Spinal cord (tissue), 9 donors: ENCODE measurements at regions not wholly inside any gene's neighbourhood (a gene's known extent, or its start where the extent isn't known, plus 50 kb on each side); places are given as distances from the start of the nearest gene placed in this dataset.
"Not testable (repeated sequence)": the region's sequence is repeated elsewhere in the genome, so short reads cannot be mapped to it uniquely, and the experiment has no call there.

Experiments
- DNase-seq, 6 donors: peaks; one replicate each; pipeline versions ENCODE4 v3.0.0 to v3.0.0-alpha.2; 2013 to 2015; ENCODE audit warnings: low spot score in 6 of 6, low read depth in 4 of 6
- H3K27ac ChIP-seq: one replicate; pipeline ENCODE4 v1.5.1; 2013; ENCODE audit warnings: low read depth, low read length, control low read depth
- H3K27me3 ChIP-seq: one replicate; pipeline ENCODE4 v1.6.1; 2013; ENCODE audit warnings: low read length; ENCODE audit not compliant: control insufficient read depth, insufficient read depth
- H3K36me3 ChIP-seq: one replicate; pipeline ENCODE4 v1.6.1; 2013; ENCODE audit warnings: low read length; ENCODE audit not compliant: control insufficient read depth, insufficient read depth
- H3K4me1 ChIP-seq: one replicate; pipeline ENCODE4 v1.6.1; 2013; ENCODE audit warnings: low read length; ENCODE audit not compliant: control insufficient read depth, insufficient read depth
- H3K4me3 ChIP-seq: one replicate; pipeline ENCODE4 v1.5.1; 2013; ENCODE audit warnings: low read depth, low read length, control low read depth
- H3K9me3 ChIP-seq: one replicate; pipeline ENCODE4 v1.6.1; 2013; ENCODE audit warnings: low read length; ENCODE audit not compliant: control insufficient read depth, insufficient read depth
- WGBS: methylation state at CpG from one replicate; pipeline ENCODE4 v1.1.5; 2013; ENCODE audit warnings: missing lambda C conversion rate; ENCODE audit not compliant: insufficient coverage; 5-methylcytosine and 5-hydroxymethylcytosine counted together
- donor health status: healthy.

DNA sequence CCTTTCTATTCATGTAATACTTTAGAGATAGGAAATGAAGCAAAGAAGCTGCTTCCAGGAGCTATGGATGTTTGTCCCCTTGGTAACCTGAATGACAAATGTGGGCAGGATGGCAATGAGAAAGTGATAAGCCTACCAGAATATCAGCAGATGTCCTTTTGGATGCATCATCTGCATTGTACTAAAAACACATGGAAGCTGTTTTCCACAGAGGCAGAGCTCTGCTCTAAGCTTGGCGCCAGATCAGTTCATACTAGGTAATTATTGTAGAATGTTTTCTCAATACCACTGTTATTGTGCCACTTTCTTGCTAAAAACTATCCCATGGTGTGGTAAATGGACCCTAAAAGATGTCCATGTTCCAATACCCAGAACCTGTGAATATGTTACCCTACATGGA, 100.2 kb downstream of the DTWD1 start:
- no CpG with 5 or more reads among the region's 1 CpG for WGBS

DNA sequence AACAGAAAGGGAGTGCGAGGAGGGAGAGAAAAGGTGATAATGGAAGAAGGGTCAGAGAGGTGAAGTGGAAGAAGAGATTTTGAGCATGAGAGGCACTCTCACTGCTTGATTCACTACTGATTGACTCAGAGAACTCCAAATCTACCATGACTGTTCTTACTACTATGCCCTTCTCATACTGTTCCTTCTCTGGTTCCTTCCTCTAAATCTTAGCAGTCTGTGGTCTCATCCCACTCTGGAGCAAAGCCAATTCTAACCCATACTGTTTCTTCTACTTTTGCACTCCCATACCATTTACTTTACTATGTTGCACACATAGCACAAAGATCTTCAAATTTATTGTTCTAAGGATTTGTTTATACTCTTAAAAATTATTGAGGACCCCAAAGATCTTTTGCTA, 100.8 kb downstream of the DTWD1 start:
- no peaks in the 10 kb centered on the region for H3K4me1 ChIP-seq
- no peak overlapping the region for H3K27ac ChIP-seq
- H3K4me3 ChIP-seq = no peak overlapping the region
- WGBS = no CpG with 5 or more reads among the region's 1 CpG
- H3K9me3 ChIP-seq = no peaks in the 10 kb centered on the region
- H3K36me3 ChIP-seq = no peaks in the 10 kb centered on the region
- no peak for DNase-seq
- no peaks in the 10 kb centered on the region for H3K27me3 ChIP-seq

More for the DNA sequence above, 100.2 kb downstream of the DTWD1 start:
- no peaks in the 10 kb centered on the region for H3K36me3 ChIP-seq
- H3K4me1 ChIP-seq = no peaks in the 10 kb centered on the region
- no peaks in the 10 kb centered on the region for H3K9me3 ChIP-seq
- H3K27ac ChIP-seq = no peak overlapping the region
- no peaks in the 10 kb centered on the region for H3K27me3 ChIP-seq
- H3K4me3 ChIP-seq = no peak overlapping the region
- DNase-seq = no peak

DNA sequence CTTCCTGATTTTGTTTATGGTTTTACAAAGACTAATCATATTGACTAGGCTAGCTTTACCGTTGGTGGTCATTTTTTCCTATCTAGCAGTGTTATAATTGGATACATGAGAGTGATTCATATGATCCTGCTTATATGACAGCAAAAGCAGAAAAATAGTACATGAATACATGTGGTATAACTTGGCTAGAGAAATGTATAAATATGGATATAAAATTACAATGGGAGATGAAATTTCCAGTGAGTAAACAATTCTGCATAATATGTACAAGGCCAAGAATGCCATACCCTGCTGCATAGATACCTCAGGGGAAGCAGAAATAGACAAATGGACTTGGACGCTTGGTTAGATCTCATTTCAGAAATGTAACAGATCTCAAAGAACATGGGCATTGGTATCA, 103.1 kb downstream of the DTWD1 start:
- no CpG with 5 or more reads among the region's 2 CpGs for WGBS
- Histone ChIP-seq H3K36me3 (no peaks in the 10 kb centered on the region), H3K4me1 (no peaks in the 10 kb centered on the region), H3K27ac (no peak overlapping the region), H3K4me3 (no peak overlapping the region), H3K9me3 (peaks cover 2% of the 10 kb centered on the region), H3K27me3 (no peaks in the 10 kb centered on the region)
- no peak for DNase-seq

DNA sequence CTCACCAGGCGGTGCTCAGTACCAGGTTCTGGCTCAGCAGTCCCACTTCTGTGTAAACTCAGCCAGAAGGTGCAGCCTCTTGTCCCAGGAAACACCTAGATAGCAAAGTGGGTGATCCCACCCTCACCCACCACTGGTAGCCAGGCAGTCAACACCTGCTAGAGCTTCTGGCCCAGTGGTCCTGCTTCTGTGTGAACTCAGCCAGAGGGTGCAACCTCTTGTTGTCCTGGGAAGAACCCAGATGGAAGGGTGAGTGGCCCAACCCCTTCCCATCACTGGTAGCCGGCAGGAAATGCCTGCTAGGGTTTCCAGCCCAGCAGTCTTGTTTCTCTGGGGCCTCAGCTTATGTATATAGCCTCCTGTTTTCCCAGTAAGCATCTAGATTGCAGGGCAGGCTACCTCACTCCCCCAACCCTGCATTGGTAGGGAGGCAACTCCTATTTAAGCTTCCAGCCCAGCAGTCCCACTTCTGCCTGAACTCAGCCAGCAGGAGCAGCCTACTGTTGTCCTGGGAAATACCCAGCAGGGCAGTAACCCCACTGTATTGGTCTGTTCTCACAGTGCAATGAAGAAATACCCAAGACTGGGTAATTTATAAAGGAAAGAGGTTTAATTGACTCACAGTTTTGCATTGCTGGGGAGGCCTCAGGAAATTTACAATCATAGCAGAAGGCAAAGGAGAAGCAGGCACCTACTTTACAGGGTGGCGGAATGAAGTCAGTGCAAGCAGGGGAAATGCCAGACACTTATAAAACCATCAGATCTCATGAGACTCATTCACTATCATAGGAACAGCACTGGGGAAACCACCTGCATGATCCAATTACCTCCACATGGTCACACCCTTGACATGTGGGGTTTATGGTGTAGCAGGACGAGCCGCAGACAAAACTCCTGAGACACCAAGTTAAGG, 110.6 kb downstream of the DTWD1 start:
- Histone ChIP-seq H3K27me3 (no peaks in the 10 kb centered on the region), H3K9me3 (peaks cover 2% of the 10 kb centered on the region), H3K4me1 (no peaks in the 10 kb centered on the region), H3K4me3 (no peak overlapping the region), H3K27ac (no peak overlapping the region), H3K36me3 (no peaks in the 10 kb centered on the region)
- WGBS = 93% methylated on average over 4 of the region's 5 CpGs
- no peak for DNase-seq

DNA sequence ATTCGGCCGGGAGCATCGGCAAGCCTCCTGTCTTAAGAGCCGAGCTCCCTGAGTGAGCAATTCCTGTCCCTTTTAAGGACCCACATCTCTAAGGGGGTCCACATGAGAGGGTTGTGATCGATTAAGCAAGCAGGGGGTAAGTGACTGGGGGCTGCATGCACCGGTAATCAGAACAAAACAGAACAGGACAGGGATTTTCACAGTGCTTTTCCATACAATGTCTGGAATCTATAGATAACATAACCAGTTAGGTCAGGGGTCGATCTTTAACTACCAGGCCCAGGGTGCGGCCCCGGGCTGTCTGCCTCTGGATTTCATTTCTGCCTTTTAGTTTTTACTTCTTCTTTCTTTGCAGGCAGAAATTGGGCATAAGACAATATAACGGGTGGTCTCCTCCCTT, 111.3 kb downstream of the DTWD1 start:
- not testable (repeated sequence) for DNase-seq
- 92% methylated on average over 2 of the region's 10 CpGs for WGBS

DNA sequence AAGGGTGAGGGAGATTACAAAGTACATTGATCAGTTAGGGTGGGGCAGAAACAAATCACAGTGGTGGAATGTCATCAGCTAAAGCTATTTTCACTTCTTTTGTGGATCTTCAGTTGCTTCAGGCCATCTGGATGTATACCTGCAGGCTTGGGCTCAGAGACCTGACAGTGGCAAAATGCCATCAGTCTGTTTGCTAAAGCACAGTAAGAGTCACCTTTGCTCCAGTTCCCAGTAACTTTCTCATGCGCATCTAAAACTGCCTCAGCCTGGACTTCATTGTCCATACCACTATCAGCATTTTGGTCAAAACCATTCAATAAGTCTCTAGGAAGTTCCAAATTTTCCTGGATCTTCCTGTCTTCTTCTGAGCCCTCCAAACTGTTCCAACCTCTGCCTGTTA, 113.2 kb downstream of the DTWD1 start:
- H3K27ac ChIP-seq, H3K4me1 ChIP-seq, H3K9me3 ChIP-seq, H3K4me3 ChIP-seq, DNase-seq, H3K36me3 ChIP-seq, H3K27me3 ChIP-seq: not testable (repeated sequence)
- WGBS = 94% methylated on average over 1 of the region's 1 CpG

More for the DNA sequence above, 111.3 kb downstream of the DTWD1 start:
- not testable (repeated sequence) for H3K4me1 ChIP-seq, H3K9me3 ChIP-seq, H3K27me3 ChIP-seq, H3K4me3 ChIP-seq, H3K36me3 ChIP-seq, H3K27ac ChIP-seq

DNA sequence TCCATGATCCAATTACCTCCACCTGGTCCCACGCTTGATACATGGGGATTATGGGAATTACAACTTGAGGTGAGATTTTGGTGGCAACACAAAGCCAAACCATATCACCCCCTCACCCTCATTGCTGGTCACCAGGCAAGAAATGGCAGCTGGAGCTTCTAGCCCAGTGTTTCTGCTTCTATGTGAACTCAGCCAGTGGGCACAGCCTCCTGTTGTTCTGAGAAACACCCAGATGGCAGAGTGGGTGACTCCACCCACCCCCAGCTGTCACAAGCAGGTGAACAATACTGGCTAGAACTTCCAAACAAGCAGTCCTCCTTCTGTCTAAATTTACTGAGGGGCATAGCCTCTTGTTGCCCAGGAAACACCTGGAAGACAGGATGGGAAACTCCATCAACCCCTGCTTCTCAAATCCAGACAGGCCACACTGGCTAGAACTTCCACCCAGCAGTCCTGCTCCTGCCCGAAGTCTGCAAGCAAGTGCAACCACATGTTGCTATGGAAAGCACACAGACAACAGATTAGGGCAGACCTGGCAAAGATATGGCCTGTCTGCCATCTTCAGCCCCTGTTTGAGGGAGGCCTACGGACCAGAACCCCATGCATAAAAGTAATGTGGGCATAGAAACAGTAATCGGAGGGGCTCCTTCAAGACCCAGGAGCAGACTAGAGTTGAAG, 114.1 kb downstream of the DTWD1 start:
- no peak overlapping the region for H3K4me3 ChIP-seq
- DNase-seq = no peak
- H3K9me3 ChIP-seq = no peaks in the 10 kb centered on the region
- no peaks in the 10 kb centered on the region for H3K4me1 ChIP-seq
- H3K27me3 ChIP-seq = no peaks in the 10 kb centered on the region
- H3K27ac ChIP-seq = no peak overlapping the region
- 80% methylated on average over 1 of the region's 4 CpGs for WGBS
- no peaks in the 10 kb centered on the region for H3K36me3 ChIP-seq

DNA sequence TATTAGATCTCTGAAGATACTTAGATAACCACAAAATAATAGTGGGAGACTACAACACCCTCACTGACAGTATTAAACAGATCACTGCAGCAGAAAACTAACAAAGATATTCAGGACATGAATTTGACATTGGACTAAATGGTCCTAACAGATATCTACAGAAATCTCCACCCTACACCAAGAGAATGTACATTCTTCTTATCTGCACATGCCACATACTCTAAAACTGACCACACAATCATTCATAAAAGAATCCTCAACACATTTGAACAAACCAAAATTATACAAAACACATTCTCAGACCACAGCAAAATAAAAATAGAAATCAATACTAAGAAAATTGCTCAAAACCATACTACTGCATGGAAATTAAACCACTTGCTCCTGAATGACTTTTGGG, 116.3 kb downstream of the DTWD1 start:
- no peaks in the 10 kb centered on the region for H3K27me3 ChIP-seq
- DNase-seq = no peak
- no peaks in the 10 kb centered on the region for H3K4me1 ChIP-seq
- no peak overlapping the region for H3K27ac ChIP-seq
- no peaks in the 10 kb centered on the region for H3K36me3 ChIP-seq
- no peak overlapping the region for H3K4me3 ChIP-seq
- H3K9me3 ChIP-seq = no peaks in the 10 kb centered on the region

DNA sequence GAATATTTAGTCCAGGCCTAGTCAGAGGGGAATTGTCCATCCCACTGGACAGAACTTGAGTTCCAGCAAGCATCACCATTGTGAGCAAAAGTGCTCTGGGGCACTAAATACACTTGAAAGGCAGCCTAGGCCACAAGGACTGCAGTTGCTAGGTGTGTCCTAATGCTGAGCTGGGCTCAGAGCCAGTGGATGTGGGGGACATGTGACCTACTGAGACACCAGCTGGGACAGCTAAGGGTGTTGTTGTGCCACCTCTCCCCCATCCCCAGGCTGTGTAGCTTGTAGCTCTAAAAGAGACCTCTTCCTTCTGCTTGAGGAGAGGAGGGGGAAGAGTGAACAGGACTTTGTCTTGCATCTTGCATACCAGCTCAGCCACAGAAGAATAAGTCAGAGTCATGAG, 120.9 kb downstream of the DTWD1 start:
- H3K9me3 ChIP-seq = no peaks in the 10 kb centered on the region
- H3K27me3 ChIP-seq = no peaks in the 10 kb centered on the region
- no peak overlapping the region for H3K27ac ChIP-seq
- DNase-seq = no peak
- no peaks in the 10 kb centered on the region for H3K4me1 ChIP-seq
- H3K4me3 ChIP-seq = no peak overlapping the region
- H3K36me3 ChIP-seq = no peaks in the 10 kb centered on the region

DNA sequence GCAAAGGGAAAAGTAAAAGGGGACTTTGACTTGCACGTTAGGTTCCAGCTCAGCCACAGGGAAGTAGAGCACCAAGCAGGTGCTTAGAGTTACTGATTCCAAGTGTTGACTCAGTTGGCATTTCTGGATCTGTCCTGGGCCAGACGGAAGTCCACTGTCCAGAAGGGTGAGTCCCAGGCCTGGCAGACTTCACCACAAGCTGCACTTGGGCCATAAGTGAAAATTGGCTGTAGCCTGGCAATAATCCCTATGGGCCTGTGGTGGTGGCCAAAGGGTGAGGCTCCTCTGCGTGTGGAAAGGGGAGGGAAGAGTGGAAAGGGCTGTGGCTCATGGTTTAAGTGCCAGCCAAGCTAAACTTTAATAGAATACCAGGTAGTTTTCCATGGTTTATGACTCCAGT, 121.5 kb downstream of the DTWD1 start:
- WGBS = 91% methylated on average over 3 of the region's 3 CpGs
- no peak overlapping the region for H3K27ac ChIP-seq
- H3K27me3 ChIP-seq = no peaks in the 10 kb centered on the region
- H3K4me1 ChIP-seq = no peaks in the 10 kb centered on the region
- H3K4me3 ChIP-seq = no peak overlapping the region
- no peaks in the 10 kb centered on the region for H3K9me3 ChIP-seq
- no peak for DNase-seq
- no peaks in the 10 kb centered on the region for H3K36me3 ChIP-seq
